ENCODE measurements at regions not wholly inside any gene's neighbourhood (a gene's known extent, or its start where the extent isn't known, plus 50 kb on each side); places are given as distances from the start of the nearest gene placed in this dataset.

- H3K36me3 ChIP-seq (ENCODE audit: insufficient read depth, low read length) = no peaks in the 10 kb centered on the region
- H4K20me1 ChIP-seq (ENCODE audit: insufficient read depth, low read length) = no peaks in the 10 kb centered on the region
- no peak overlapping the region for H3K4me2 ChIP-seq (ENCODE audit: insufficient read depth, low read length)
- no peak for DNase-seq (ENCODE audit: insufficient read length, low spot score, missing footprints)
- no peaks in the 10 kb centered on the region for H3K9me3 ChIP-seq (ENCODE audit: low read depth, low read length)
- no peaks in the 10 kb centered on the region for H3K79me2 ChIP-seq (ENCODE audit: insufficient read depth, low read length)
- H3K27me3 ChIP-seq (ENCODE audit: insufficient read depth, low read length) = no peaks in the 10 kb centered on the region
- H3K4me3 ChIP-seq (ENCODE audit: insufficient read depth, low read length) = no peak overlapping the region
- no peak overlapping the region for H2AFZ ChIP-seq (ENCODE audit: low read length)
- no peak for TF ChIP-seq CTCF (IDR thresholded peaks at IDR 0.05; ENCODE audit: extremely low read depth, low read depth, low read length)
- H3K27ac ChIP-seq (ENCODE audit: low read depth, low read length) = no peak overlapping the region
- H3K4me1 ChIP-seq (ENCODE audit: insufficient read depth, low read length) = peaks cover 6% of the 10 kb centered on the region
Measured at GRCh38 chr12:24231298-24231697, 281.8 kb upstream of the SOX5 start.

GRCh38 chr12:24230061-24230701, 280.7 kb upstream of the SOX5 start:
- no peak for DNase-seq (ENCODE audit: insufficient read length, low spot score, missing footprints)
- Histone ChIP-seq H3K27me3 (ENCODE audit: insufficient read depth, low read length) (no peaks in the 10 kb centered on the region), H2AFZ (ENCODE audit: low read length) (no peak overlapping the region), H3K9me3 (ENCODE audit: low read depth, low read length) (no peaks in the 10 kb centered on the region), H3K4me3 (ENCODE audit: insufficient read depth, low read length) (no peak overlapping the region), H4K20me1 (ENCODE audit: insufficient read depth, low read length) (no peaks in the 10 kb centered on the region), H3K4me1 (ENCODE audit: insufficient read depth, low read length) (peaks cover 6% of the 10 kb centered on the region), H3K4me2 (ENCODE audit: insufficient read depth, low read length) (no peak overlapping the region), H3K36me3 (ENCODE audit: insufficient read depth, low read length) (no peaks in the 10 kb centered on the region), H3K79me2 (ENCODE audit: insufficient read depth, low read length) (no peaks in the 10 kb centered on the region), H3K27ac (ENCODE audit: low read depth, low read length) (no peak overlapping the region)
- TF ChIP-seq CTCF (IDR thresholded peaks at IDR 0.05; ENCODE audit: extremely low read depth, low read depth, low read length) = no peak

GRCh38 chr12:24229031-24229700, 279.7 kb upstream of the SOX5 start:
- H3K27me3 ChIP-seq (ENCODE audit: insufficient read depth, low read length) = no peaks in the 10 kb centered on the region
- H2AFZ ChIP-seq (ENCODE audit: low read length) = no peak overlapping the region
- H3K27ac ChIP-seq (ENCODE audit: low read depth, low read length) = no peak overlapping the region
- no peak for DNase-seq (ENCODE audit: insufficient read length, low spot score, missing footprints)
- H3K4me3 ChIP-seq (ENCODE audit: insufficient read depth, low read length) = no peak overlapping the region
- H3K4me2 ChIP-seq (ENCODE audit: insufficient read depth, low read length) = no peak overlapping the region
- TF ChIP-seq CTCF (IDR thresholded peaks at IDR 0.05; ENCODE audit: extremely low read depth, low read depth, low read length) = no peak
- H3K4me1 ChIP-seq (ENCODE audit: insufficient read depth, low read length) = peaks cover 6% of the 10 kb centered on the region
- H3K9me3 ChIP-seq (ENCODE audit: low read depth, low read length) = no peaks in the 10 kb centered on the region
- H3K36me3 ChIP-seq (ENCODE audit: insufficient read depth, low read length) = no peaks in the 10 kb centered on the region
- H4K20me1 ChIP-seq (ENCODE audit: insufficient read depth, low read length) = no peaks in the 10 kb centered on the region
- no peaks in the 10 kb centered on the region for H3K79me2 ChIP-seq (ENCODE audit: insufficient read depth, low read length)

- no peak for DNase-seq (ENCODE audit: insufficient read length, low spot score, missing footprints)
Measured at GRCh38 chr12:24228371-24228770, 278.9 kb upstream of the SOX5 start.

More at GRCh38 chr12:24228371-24228770, 278.9 kb upstream of the SOX5 start:
- no peak for TF ChIP-seq CTCF (IDR thresholded peaks at IDR 0.05; ENCODE audit: extremely low read depth, low read depth, low read length)
- Histone ChIP-seq H3K36me3 (ENCODE audit: insufficient read depth, low read length) (no peaks in the 10 kb centered on the region), H3K4me2 (ENCODE audit: insufficient read depth, low read length) (no peak overlapping the region), H3K9me3 (ENCODE audit: low read depth, low read length) (no peaks in the 10 kb centered on the region), H2AFZ (ENCODE audit: low read length) (no peak overlapping the region), H3K27me3 (ENCODE audit: insufficient read depth, low read length) (no peaks in the 10 kb centered on the region), H3K79me2 (ENCODE audit: insufficient read depth, low read length) (no peaks in the 10 kb centered on the region), H4K20me1 (ENCODE audit: insufficient read depth, low read length) (no peaks in the 10 kb centered on the region), H3K27ac (ENCODE audit: low read depth, low read length) (no peak overlapping the region), H3K4me3 (ENCODE audit: insufficient read depth, low read length) (no peak overlapping the region), H3K4me1 (ENCODE audit: insufficient read depth, low read length) (peaks cover 6% of the 10 kb centered on the region)
